Activated CD4-positive, alpha-beta T cell treated with anti-CD3 and anti-CD28 coated beads for 24 hours (primary cell): ENCODE measurements at regions not wholly inside any gene's neighbourhood (a gene's known extent, or its start where the extent isn't known, plus 50 kb on each side); places are given as distances from the start of the nearest gene placed in this dataset.

Experiments
- DNase-seq, 2 donors: peaks; one replicate each; pipeline ENCODE4 v3.0.0-alpha.2; 2020; ENCODE audit warnings: low read depth in 2 of 2

DNA sequence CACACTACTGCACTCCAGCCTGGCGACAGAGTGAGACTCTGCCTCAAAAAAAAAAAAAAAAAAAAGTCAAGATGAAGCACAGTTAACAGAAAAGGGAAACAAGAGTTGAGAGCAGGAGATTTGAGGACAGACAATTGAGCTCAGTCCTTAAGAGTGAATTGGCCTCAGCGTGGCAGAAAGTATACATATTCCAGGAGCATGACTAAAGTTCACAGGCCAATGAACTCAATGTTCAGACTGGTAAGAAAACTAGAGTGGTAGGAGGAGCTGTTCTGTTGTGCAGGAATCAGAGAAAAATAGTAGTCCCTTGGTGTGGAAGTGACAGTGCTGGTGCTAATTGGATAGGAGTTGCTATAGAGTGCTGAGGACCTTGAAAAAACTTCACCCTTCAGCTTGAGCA lies 60.0 kb downstream of the NRN1 start:
- no peak for DNase-seq

DNA sequence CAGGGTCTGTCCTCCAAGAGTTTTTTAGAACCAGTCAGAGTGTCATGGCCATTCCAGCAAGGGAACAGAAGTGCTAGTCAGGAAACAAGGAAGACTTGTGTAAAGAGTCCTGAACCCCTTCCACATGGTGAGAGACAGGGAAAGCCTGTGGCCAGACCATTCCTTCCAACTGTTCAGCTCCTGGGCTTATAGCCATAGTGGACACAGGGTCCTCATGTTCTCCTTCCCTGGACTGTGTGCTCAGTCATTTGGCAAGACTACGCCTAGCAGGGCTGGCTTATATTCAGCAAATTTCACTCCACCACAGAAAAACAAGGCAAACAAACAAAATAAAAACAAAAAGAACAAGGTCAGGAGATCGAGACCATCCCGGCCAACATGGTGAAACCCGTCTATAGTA lies 60.5 kb downstream of the NRN1 start:
- DNase-seq = no peak

DNA sequence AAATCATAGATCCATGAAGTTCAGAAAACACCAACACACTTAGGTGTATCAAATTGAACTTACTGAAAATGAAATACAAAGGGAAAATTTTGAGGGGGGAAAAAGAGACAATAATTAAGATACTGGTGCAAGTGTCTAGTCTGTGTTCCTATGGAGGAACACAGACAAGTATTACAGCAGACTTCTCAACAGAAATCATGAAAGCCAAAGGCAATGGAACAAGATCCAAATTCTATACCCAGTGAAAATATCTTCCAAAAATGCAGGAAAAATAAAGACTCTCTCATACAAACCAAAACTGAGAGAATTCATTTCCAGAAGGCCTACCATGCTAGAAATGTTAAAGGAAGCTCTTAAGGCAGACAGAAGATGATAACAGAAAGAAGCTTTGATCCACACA lies 63.1 kb downstream of the NRN1 start:
- DNase-seq = no peak

DNA sequence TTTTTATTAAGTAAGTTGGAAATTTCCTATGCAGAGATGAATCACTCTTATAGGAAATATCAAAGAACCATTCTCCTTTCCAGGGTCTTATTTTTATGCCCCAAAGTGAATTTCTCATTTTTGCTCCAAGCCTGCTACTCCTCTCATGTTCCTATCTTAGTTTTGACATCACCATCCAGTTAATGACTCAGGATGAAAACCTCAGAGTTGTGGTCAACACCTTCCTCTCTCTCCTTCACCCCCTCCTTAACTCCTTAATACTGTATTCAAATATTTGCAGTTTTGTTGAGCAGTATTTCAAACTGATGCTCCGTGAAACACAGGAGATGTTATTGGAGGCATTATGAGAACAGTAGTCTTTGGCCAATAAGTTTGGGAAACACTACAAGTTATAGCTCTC lies 64.1 kb downstream of the NRN1 start:
- DNase-seq = no peak

DNA sequence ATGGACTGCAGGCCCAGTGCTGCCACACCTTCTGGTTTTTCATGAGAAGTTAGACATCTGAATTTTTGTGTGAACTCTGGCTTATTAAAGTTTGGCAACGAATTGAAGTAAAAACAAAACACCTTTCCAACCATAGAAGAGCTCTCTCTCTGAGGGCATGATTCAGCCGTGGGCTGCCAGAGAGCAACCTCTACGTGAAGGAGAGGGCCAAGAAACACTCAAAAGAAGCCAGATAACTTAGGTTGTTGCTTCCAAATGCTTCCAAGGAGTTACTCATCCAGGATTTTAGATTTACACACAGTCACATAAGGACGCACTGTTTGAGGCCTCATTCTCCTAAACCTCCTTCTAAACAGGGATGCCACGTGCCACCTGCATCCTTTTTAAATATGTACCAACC lies 65.5 kb downstream of the NRN1 start:
- no peak for DNase-seq

DNA sequence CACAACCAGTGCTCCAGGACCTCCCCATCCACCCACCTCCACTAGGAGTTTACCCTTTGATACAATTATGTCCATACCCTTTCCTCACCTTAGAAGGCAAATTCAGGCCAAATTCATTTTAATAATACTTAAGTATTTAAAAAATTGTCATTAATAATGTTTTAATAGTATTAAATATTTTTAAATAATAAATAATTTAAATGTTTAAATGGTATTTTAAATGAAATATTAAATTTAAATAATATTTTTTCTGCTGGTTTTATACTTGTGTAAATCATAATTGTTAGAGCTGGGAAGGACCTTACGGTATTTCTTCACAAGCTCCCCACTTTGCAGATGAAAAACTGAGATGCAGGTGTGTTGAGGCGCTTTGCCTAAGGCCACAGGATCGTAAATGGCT lies 67.8 kb downstream of the NRN1 start:
- no peak for DNase-seq

DNA sequence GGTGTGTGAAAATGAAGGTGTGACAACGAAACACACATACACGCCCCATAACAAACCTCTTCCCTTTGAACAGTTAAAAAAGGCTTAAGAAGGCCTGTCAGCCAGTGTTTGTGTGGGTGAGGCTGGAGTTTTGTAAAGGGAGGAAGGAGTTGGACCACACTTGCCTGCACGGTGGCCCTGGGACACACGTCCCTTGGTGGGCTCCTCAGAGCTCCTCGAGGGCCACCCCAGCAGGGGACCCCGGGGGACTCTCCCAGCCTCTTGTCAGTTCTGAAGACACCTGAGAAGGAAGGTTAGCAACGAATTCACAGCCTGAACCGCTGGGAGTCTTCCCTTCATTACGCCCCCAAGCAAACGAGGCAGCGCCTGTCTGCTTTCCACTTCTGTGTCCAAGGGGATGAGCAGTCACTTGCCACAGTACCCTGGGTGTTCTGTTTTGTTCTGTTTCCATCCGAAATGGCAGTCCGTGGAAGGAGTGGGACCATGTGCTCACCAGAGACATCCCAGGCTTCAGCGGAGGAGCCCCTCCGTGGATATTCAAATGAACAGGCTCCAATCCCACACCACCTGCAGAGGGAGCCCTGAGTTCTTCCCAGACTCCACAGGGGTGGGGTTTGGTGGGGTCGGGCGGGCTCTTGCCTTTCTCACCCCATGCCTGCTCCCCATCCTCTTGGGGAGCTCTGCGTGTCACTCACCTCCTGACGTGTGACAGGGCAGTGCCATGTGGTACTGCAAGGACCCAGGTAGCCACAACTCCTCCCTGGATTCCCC lies 68.6 kb downstream of the NRN1 start:
- DNase-seq = no peak

DNA sequence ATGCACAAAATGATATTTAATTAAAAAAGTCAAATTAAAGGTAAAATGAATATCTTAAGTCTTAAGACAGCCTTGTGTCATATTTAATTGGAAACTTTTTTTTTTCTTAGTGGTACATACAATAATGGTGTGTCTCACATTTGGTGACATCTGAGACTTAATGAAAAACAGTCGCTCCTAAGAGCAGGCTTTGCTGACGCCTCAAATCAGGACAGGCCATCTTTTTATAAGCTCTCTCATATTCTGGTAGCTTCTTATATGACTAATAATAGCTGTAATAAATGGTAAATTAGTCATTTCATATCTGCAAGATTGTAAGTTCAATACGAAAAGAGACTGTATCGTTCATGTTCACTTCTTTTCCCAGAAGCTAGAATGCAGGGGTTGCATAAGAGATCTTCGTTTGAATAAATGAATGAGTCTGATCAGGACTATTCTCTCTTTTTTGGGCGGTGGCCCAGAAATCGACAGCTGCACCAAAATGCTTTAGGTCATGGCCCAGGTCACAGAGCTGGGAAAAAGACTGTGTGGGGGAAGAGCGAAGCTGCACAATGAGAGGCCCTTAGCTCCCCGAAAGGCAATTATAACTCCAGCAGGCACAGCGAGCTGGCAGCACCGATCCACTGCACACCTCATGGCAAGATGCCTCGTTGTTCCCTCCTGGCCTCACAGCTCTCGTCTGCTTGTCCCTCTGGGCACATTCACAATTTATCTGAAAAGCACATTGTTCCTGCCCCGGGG lies 69.4 kb downstream of the NRN1 start:
- DNase-seq = no peak

DNA sequence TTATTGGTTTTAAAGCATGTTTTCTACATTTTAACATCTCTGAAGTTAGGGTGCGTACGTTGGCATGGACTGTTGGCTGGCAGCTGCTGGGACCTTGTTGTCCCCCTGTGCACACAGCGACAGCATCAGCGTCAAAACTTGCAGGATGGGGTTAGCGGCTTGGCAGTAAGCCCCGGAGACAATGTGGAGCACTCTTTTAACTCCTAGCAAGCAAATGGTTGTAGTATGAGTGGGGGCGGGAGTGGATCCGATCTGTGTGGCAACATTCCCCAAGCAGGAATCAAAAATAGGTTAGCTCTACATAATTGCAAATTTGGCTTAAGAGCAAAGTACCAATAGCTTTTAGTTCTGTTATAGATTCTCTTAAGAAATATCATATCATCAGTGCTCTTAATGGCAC lies 70.1 kb downstream of the NRN1 start:
- no peak for DNase-seq

DNA sequence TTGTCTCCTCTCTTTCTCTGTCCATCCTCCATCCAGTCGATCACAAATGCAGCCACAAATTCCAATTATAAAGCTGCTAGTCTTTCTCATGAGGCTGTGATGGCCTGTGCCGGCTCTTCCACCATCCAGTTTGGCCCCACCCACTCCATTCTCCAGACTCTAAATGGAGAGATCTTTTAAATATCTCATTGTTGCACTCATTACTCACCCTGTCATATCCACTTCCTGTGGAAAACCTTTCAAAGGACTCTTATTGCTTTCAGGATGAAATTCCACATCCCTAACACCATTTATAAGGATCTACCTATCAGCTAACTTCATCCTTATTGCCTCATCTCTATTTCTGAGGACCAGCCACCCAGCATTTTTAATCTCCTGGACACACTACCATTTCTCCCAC lies 70.6 kb downstream of the NRN1 start:
- DNase-seq = no peak

DNA sequence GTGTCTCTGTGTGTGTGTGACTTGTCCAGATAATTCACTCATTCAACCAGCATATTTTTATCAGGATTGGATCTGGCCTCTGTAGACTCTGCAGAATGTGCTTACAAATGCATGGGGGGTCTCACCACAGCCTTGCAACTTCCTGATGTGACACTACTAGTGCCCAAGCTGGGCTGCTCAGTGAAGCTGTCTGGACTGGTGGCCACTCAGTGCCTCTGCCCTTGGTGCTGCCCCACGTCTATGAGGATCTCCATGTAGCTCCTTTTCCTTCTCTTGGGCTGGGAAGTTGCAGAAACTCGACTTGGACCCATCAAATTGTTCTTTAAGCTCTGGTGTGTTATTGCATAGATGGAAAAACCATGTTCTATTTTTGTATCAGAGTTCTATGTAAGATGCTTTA lies 75.8 kb downstream of the NRN1 start:
- no peak for DNase-seq

DNA sequence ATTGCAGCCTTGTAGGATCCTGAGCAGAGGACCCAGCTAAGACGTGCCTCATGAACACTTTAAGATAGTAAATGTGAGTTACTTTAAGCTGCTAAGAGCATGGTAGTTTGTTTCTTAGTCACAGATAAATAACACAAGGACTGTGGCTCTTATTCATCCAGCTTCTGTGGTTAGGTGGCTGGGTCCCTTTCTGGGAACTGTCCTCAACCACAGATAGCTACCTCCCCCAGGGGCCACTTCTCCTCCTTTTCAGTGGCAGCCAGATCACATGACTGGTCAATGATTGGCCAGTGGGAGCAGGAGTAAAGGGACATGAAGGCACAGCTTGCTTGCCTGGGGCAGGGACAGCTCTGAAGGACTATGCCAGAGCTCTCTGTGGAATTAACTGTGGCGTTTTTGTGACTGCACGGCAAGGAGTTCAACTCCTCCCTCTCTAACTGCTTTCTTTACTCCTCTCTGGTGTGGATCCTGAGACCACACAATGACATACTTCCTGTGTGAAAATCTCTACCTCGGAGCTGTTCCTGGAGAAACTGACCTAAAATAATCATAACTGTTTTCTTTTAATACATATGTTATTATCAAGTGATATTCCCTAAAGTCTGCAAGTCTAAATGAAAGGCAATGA lies 76.5 kb downstream of the NRN1 start:
- no peak for DNase-seq

DNA sequence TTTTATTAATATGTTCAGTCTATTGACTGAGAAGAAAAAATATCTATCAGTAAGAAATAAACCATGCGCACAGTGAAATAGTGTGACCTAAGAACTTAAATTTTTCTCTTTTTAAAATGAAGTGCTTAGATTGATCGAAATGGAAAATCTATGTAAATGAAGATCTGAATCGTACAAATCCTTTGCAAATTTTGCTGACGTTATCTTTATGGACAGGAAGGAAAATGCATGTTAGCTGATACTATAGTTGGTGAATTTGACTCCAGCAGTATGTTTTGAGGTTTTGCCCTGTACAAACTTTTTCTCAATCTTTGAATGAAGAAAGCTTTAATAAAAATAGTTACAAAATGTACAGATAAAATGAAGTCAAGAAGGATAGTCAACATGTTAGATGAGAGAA lies 82.9 kb downstream of the NRN1 start:
- no peak for DNase-seq

DNA sequence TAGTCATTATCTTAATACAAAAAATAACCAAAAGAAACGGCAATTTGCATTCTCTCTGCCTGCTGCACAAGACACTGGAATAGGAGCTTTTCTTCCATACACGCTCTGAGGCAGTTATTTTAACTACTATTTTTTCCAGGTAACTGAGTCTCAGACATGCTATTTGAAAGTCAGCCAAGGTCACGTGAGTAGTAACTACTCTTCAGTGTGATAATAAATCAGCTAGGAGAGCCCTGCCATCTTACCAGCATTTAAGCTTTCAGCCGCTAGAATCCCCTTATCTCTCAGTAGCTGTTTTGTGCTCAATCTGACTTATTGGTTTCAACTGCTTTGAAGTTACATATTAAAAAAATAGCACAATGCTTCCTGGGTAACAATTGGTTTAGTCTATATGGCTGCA lies 84.5 kb downstream of the NRN1 start:
- DNase-seq = no peak

DNA sequence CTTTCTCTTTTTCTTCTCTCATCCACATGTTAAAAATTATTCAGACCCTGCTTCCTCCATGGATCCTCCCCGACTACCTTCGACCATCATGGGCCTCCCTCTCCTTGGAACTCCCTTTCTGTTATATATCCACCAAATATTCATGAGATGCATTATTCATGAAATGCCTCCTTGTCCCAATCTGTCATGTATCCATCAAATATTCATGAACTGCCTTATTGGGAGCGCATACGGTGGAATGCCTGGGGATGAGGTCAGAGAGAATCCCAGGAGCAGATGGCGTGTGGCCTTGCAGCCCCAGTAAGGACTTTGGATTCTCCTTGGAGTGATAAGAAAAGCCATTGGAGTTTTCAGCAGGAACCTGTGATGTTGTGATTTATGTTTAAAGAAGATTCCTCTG lies 97.0 kb downstream of the NRN1 start:
- DNase-seq = no peak

DNA sequence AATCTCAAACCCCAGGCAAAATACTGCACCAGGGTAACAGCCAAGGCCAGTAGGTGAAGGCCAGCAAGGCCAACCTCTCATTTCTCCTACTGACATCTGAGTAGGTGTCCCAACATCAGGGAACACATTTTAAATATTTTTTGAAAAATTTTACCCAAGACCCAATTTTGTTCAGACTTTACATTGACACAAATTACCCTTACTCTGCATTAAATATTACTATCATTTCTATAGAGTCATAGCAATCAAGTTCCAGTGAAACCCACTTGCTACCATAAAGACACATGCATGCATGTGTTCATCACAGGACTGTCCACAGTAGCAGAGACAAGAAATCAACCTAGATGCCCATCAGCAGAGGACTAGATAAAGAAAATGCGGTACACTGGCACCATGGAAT lies 99.9 kb downstream of the NRN1 start:
- DNase-seq = no peak

DNA sequence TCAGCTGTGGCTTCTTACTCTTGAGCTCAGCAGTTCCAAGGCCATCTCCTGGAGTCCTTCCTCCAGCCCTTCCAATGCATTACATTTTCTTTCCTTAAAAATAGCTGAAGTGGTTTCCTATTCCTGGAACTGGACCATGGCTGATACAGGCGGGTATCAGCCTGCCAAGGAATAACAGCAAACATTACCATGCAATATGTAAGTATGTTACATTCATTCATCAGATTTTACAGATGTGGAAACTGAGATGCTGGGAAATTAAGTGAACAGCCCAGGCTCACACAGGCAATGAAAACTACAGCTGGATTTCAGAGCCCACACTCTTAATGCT lies 100.4 kb downstream of the NRN1 start:
- no peak for DNase-seq

DNA sequence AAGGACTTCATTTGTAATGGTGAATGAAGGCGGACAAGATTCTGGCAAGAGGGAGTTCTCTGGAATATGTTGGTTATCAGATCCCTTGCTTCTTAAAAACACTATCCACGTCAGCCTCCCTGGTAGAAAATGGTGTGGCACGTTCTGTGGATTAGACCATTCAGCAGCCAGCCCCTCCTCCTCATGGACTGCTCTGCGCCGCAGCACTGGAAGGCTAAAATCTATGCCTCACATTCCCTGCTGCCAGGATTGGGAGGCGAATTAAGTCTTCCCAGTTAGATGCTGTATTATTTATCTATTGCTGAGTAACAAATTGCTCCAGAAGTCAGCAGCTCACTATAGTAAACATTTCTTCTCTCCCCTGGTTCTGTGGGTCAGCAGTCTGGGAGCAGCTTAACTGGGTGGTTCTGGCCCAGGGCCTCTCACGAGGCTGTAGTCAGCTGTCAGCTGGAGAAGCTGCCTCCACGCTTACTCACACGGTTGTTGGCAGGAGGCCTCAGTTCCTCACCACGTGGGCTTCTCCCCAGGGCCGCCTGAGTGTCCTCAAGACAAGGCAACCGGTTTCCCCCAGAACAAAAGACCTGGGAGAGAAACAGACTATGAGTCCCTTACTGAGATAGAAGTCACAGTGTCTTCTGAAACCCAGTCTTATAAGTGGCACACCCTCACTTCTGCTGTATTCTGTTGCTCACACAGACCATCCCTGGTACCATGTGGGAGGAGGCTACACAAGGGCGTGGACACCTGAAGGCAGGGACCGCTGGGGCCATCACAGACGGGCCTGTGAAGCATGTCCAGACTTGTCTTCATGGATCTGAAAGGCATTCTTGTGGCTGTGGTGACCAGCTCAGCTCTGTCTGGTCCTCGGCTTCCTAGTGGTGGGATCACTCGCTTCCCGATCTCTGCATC lies 101.0 kb downstream of the NRN1 start:
- DNase-seq = no peak

DNA sequence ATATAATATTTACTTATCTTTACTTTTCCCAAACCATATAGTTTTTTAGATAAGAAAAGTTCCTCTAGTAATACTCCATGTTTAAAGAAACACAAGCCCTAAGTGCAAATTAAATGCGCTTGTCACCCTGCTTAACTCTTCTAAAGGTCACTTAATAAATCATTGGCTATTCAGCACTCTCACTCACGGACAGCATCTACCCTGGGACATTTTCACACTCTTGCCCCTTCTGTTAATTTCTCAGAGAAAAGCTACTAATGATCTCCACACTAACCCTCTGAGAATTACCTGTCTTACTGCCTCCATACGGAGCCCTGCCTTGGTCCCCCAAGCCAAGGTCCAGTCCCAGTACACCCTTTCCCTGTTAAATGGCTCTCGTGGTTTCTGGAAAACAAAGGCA lies 102.2 kb downstream of the NRN1 start:
- DNase-seq = no peak

DNA sequence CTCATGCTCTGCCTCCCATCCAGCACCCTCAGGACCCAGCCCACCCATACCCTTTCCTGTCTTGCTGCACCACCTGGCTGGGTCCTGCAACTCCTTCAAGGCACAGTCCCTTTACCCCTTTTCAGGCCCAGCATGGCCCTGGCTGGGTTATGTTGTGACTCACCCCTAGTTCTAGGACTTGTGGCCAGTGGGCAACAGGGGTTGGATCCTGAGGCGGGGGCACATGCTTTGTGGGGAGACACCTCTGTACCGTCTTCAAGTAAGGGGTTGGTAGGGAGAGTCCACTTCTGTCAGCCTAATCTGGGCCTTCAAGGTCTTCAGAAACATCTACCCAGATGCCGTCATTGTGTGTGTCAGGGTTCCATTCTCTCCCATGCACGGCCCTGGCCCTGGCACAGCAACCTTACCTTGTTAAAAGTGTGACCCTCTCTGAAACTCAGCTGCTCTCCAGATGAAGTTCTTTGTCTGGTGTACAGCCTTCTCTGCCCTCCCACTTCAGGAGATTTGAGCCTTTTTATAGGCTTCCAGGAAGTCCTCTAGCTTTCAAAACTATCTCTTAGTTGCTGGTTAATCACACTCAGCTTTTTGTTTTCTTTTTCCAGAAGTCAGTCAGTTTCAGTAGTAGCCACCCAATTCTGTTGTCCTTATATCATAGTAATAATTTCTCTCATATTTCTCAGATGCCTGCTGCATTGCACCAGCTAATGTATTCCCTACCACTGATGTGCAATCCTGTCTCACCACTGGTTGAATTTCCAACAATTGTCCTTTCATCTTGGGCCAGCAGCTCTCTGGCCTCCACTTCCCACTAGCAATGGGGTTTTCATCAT lies 107.3 kb downstream of the NRN1 start:
- no peak for DNase-seq

DNA sequence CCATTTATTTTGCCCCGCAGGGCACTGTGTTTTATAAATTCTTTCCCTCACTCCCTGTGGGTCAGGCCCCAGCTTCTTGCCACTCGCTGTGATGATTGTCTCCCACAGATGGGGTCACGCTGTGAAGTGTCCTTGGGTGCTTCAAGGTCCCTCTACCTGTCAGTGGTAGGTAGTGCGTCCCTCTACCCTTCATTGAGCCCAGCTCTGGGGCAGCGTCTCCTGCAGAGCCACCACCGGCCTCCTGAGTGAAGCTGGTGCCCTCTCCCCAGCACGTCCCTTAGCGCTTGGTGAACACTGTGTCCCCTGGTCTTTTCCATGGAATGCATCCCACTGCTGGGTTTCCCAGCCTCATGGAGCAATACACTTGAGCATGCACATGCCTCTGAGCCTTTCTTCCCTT lies 108.2 kb downstream of the NRN1 start:
- DNase-seq = no peak
